K562 (cell line): ENCODE measurements at regions not wholly inside any gene's neighbourhood (a gene's known extent, or its start where the extent isn't known, plus 50 kb on each side); places are given as distances from the start of the nearest gene placed in this dataset.

ENCODE experiments used
- BCL6 ChIP-seq: fragments of 250-450 bp; sonication (Bioruptor Pico); IDR thresholded peaks from 2 replicates; pipeline ENCODE4 v1.4.0; 2020
- BHLHE40 ChIP-seq: IDR thresholded peaks from 2 replicates; pipeline ENCODE4 v1.6.1; 2011; ENCODE audit warnings: low read length, improper control_type of control experiment
- CBFB ChIP-seq: sonication (generic); formaldehyde crosslinking; IDR thresholded peaks from 2 replicates; pipeline ENCODE4 v1.4.0; 2020; ENCODE audit warnings: mild to moderate bottlenecking, missing genetic modification reagents
- GATAD2A ChIP-seq: fragments of 450-650 bp; IDR thresholded peaks from 2 replicates; pipeline ENCODE4 v1.6.1; 2017
- MEF2A ChIP-seq: IDR thresholded peaks from 2 replicates; pipeline ENCODE4 v1.6.1; 2011; ENCODE audit warnings: low read depth, mild to moderate bottlenecking, low read length, moderate library complexity; ENCODE audit not compliant: control insufficient read depth
- POLR2A ChIP-seq: fragments of 450-650 bp; conservative IDR thresholded peaks from 2 replicates; pipeline ENCODE4 v1.6.1; 2016
- PTBP1 ChIP-seq: fragments of 200-400 bp; formaldehyde crosslinking; IDR thresholded peaks from 2 replicates; pipeline ENCODE4 v1.6.1; 2017; ENCODE audit warnings: low read depth, low read length
- RAD21 ChIP-seq, 2 experiments: fragments of 250-450 bp in 1 of 2; fragments of 450-650 bp in 1 of 2; sonication (Bioruptor Pico) in 1 of 2; formaldehyde crosslinking in 1 of 2; IDR thresholded peaks in 1 of 2; conservative IDR thresholded peaks in 1 of 2; 2 replicates each; pipeline versions ENCODE4 v1.4.0 to v1.8.0; 2020 to 2022; ENCODE audit warnings: mild to moderate bottlenecking in 2 of 2, moderate library complexity in 1 of 2
- RBM34 ChIP-seq: fragments of 200-400 bp; formaldehyde crosslinking; IDR thresholded peaks from 2 replicates; pipeline ENCODE4 v1.6.1; 2018; ENCODE audit warnings: low read length, borderline replicate concordance; ENCODE audit not compliant: insufficient read depth
- TEAD4 ChIP-seq, 2 experiments: sonication (generic) in 1 of 2; formaldehyde crosslinking in 1 of 2; IDR thresholded peaks; 2 replicates each; pipeline versions ENCODE4 v1.6.1 to v1.8.0; 2012 to 2022; ENCODE audit warnings: borderline replicate concordance in 1 of 2, inconsistent platforms in 1 of 2, low read length in 1 of 2, mild to moderate bottlenecking in 1 of 2, missing genetic modification reagents in 1 of 2
- TF ChIP-seq, protein P1 (sequence below): sonication (generic); formaldehyde crosslinking; IDR thresholded peaks from 2 replicates; pipeline ENCODE4 v1.8.1; 2023; ENCODE audit warnings: mild to moderate bottlenecking, missing genetic modification reagents
- TF ChIP-seq, protein P2 (sequence below): sonication (generic); formaldehyde crosslinking; IDR thresholded peaks from 2 replicates; pipeline ENCODE4 v1.8.0; 2023; ENCODE audit warnings: mild to moderate bottlenecking, missing genetic modification reagents
- TF ChIP-seq, protein P3 (sequence below), 3 experiments: IDR thresholded peaks in 2 of 3; conservative IDR thresholded peaks in 1 of 3; 2 replicates each; pipeline ENCODE4 v1.5.1; 2011 to 2012; ENCODE audit warnings: low read length in 3 of 3, mild to moderate bottlenecking in 3 of 3, control low read depth in 2 of 3, improper control_type of control experiment in 1 of 3, inconsistent platforms in 1 of 3, low read depth in 1 of 3, mixed read lengths in 1 of 3, moderate library complexity in 1 of 3; ENCODE audit not compliant: insufficient read depth in 2 of 3

DNA sequence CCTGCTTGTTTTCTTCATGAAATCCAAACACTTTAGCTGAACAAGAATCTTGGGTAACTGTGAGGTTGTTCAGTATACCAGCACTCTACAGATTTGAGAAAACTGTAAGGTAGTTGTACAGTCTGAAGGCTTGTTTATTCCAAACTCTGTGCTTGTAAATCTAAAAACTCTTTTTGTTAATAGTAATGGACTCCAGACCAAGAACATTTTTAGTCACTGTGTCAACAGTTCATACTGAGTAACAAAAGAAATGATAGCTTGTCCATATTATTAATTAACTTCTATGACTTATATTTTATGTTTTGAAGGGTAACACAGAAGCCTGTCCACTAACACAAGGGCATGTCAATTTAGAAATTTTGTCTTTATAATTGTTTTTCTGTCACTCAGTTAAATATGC lies 72.2 kb upstream of the KYNU start:
- no peak for TF ChIP-seq MEF2A
- no peak for TF ChIP-seq RBM34
- TF ChIP-seq, protein P1, sequence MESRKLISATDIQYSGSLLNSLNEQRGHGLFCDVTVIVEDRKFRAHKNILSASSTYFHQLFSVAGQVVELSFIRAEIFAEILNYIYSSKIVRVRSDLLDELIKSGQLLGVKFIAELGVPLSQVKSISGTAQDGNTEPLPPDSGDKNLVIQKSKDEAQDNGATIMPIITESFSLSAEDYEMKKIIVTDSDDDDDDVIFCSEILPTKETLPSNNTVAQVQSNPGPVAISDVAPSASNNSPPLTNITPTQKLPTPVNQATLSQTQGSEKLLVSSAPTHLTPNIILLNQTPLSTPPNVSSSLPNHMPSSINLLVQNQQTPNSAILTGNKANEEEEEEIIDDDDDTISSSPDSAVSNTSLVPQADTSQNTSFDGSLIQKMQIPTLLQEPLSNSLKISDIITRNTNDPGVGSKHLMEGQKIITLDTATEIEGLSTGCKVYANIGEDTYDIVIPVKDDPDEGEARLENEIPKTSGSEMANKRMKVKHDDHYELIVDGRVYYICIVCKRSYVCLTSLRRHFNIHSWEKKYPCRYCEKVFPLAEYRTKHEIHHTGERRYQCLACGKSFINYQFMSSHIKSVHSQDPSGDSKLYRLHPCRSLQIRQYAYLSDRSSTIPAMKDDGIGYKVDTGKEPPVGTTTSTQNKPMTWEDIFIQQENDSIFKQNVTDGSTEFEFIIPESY (CRISPR knock-in tag): no peak
- no peak for TF ChIP-seq TEAD4 (IDR thresholded peaks at IDR 0.05; ENCODE audit: low read length)
- no peak for TF ChIP-seq TEAD4 (CRISPR knock-in tag; IDR thresholded peaks at IDR 0.05; ENCODE audit: borderline replicate concordance)
- TF ChIP-seq, protein P2, sequence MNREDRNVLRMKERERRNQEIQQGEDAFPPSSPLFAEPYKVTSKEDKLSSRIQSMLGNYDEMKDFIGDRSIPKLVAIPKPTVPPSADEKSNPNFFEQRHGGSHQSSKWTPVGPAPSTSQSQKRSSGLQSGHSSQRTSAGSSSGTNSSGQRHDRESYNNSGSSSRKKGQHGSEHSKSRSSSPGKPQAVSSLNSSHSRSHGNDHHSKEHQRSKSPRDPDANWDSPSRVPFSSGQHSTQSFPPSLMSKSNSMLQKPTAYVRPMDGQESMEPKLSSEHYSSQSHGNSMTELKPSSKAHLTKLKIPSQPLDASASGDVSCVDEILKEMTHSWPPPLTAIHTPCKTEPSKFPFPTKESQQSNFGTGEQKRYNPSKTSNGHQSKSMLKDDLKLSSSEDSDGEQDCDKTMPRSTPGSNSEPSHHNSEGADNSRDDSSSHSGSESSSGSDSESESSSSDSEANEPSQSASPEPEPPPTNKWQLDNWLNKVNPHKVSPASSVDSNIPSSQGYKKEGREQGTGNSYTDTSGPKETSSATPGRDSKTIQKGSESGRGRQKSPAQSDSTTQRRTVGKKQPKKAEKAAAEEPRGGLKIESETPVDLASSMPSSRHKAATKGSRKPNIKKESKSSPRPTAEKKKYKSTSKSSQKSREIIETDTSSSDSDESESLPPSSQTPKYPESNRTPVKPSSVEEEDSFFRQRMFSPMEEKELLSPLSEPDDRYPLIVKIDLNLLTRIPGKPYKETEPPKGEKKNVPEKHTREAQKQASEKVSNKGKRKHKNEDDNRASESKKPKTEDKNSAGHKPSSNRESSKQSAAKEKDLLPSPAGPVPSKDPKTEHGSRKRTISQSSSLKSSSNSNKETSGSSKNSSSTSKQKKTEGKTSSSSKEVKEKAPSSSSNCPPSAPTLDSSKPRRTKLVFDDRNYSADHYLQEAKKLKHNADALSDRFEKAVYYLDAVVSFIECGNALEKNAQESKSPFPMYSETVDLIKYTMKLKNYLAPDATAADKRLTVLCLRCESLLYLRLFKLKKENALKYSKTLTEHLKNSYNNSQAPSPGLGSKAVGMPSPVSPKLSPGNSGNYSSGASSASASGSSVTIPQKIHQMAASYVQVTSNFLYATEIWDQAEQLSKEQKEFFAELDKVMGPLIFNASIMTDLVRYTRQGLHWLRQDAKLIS (CRISPR knock-in tag): no peak
- no peak for TF ChIP-seq BCL6 (CRISPR knock-in tag)
- no peak for TF ChIP-seq RAD21 (CRISPR knock-in tag; conservative IDR thresholded peaks at IDR 0.05 in 1 of 2, IDR thresholded peaks at IDR 0.05 in 1 of 2)
- TF ChIP-seq POLR2A: no peak
- TF ChIP-seq CBFB (CRISPR knock-in tag): no peak
- TF ChIP-seq, protein P3, sequence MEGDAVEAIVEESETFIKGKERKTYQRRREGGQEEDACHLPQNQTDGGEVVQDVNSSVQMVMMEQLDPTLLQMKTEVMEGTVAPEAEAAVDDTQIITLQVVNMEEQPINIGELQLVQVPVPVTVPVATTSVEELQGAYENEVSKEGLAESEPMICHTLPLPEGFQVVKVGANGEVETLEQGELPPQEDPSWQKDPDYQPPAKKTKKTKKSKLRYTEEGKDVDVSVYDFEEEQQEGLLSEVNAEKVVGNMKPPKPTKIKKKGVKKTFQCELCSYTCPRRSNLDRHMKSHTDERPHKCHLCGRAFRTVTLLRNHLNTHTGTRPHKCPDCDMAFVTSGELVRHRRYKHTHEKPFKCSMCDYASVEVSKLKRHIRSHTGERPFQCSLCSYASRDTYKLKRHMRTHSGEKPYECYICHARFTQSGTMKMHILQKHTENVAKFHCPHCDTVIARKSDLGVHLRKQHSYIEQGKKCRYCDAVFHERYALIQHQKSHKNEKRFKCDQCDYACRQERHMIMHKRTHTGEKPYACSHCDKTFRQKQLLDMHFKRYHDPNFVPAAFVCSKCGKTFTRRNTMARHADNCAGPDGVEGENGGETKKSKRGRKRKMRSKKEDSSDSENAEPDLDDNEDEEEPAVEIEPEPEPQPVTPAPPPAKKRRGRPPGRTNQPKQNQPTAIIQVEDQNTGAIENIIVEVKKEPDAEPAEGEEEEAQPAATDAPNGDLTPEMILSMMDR (IDR thresholded peaks at IDR 0.05 in 2 of 3, conservative IDR thresholded peaks at IDR 0.05 in 1 of 3; ENCODE audit: insufficient read depth in 2 of 3, low read depth in 1 of 3, low read length in 3 of 3): no peak
- no peak for TF ChIP-seq GATAD2A
- no peak for TF ChIP-seq PTBP1
- TF ChIP-seq BHLHE40: no peak
